GM19240 (cell line): ENCODE measurements at regions not wholly inside any gene's neighbourhood (a gene's known extent, or its start where the extent isn't known, plus 50 kb on each side); places are given as distances from the start of the nearest gene placed in this dataset.

Experiments
- DNase-seq: peaks from one replicate; pipeline ENCODE4 v3.0.0; 2011; ENCODE audit warnings: low spot score; ENCODE audit not compliant: insufficient read length

GRCh38 chr2:156695595-156695994, 259.4 kb downstream of the GPD2 start:
- DNase-seq, result no peak

GRCh38 chr2:156697906-156698305, 261.7 kb downstream of the GPD2 start:
- no peak for DNase-seq

GRCh38 chr2:156700681-156701080, 264.5 kb downstream of the GPD2 start:
- no peak for DNase-seq

GRCh38 chr2:156702541-156702940, 266.4 kb downstream of the GPD2 start:
- no peak for DNase-seq

- no peak for DNase-seq
Observed at GRCh38 chr2:156703642-156704041, 267.5 kb downstream of the GPD2 start.

GRCh38 chr2:156704132-156704531, 268.0 kb downstream of the GPD2 start:
- no peak for DNase-seq

- no peak for DNase-seq
Observed at GRCh38 chr2:156704617-156705016, 268.4 kb downstream of the GPD2 start.

- no peak for DNase-seq
Observed at GRCh38 chr2:156706576-156706975, 270.4 kb downstream of the GPD2 start.

GRCh38 chr2:156708051-156708450, 271.9 kb downstream of the GPD2 start:
- DNase-seq, result no peak

GRCh38 chr2:156709091-156709490, 272.9 kb downstream of the GPD2 start:
- DNase-seq, result no peak

GRCh38 chr2:156719036-156719435, 282.9 kb downstream of the GPD2 start:
- no peak for DNase-seq

- no peak for DNase-seq
Observed at GRCh38 chr2:156727867-156728266, 291.7 kb downstream of the GPD2 start.

GRCh38 chr2:156728328-156728727, 292.1 kb downstream of the GPD2 start:
- no peak for DNase-seq

GRCh38 chr2:156731506-156731905, 295.3 kb downstream of the GPD2 start:
- DNase-seq, result no peak

GRCh38 chr2:156736950-156737349, 300.8 kb downstream of the GPD2 start:
- DNase-seq, result no peak

- no peak for DNase-seq
Observed at GRCh38 chr2:156739301-156739700, 303.1 kb downstream of the GPD2 start.

GRCh38 chr2:156745619-156746018, 309.4 kb downstream of the GPD2 start:
- no peak for DNase-seq

- no peak for DNase-seq
Observed at GRCh38 chr2:156748221-156748620, 312.0 kb downstream of the GPD2 start.

GRCh38 chr2:156752042-156752441, 315.9 kb downstream of the GPD2 start:
- DNase-seq, result no peak

- no peak for DNase-seq
Observed at GRCh38 chr2:156753766-156754165, 317.6 kb downstream of the GPD2 start.

- no peak for DNase-seq
Observed at GRCh38 chr2:156756516-156756915, 320.3 kb downstream of the GPD2 start.

GRCh38 chr2:156763174-156763573, 327.0 kb downstream of the GPD2 start:
- no peak for DNase-seq

- DNase-seq, result no peak
Observed at GRCh38 chr2:156765043-156765442, 328.9 kb downstream of the GPD2 start.

GRCh38 chr2:156765450-156765849, 329.3 kb downstream of the GPD2 start:
- no peak for DNase-seq
